ENCODE measurements at regions not wholly inside any gene's neighbourhood (a gene's known extent, or its start where the extent isn't known, plus 50 kb on each side); places are given as distances from the start of the nearest gene placed in this dataset.

DNA sequence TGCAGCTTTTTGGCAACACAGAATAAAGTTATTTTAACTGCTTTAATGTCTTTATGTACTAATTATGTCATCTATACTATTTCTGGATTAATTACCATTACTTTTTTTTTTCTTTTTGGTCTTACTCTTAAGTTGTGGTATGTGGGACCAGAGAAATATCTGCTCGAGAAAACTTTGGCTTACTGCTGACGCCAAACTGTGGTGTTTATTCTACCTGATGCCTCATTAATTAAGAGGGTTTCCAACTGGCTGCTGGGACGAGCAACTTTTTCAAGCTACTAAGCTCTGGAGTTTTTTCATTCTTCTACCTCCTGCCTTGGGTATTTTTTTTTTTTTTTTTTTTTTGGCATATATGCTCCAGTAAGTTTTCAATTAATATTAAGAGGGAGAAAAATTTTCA lies 1257.5 kb downstream of the FSCB start:
- DNase-seq = no peak

DNA sequence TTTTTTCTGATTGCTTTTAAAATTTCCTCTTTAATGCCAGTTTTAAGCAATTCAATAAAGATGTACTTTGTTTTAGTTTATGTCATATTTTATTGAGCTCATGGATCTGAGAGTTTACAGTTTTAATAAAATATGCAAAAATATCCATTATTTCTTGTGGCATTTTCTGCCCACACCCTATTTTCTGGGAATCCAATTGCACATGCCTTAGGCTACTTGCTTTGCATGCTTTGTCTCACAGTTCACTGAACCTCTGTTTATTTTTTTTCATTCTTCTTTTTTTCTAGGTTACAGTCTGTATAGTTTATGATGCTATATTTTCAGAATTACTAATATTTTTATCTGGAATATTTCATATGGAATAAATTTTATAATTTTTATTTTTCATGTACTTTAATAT lies 1258.0 kb downstream of the FSCB start:
- no peak for DNase-seq

DNA sequence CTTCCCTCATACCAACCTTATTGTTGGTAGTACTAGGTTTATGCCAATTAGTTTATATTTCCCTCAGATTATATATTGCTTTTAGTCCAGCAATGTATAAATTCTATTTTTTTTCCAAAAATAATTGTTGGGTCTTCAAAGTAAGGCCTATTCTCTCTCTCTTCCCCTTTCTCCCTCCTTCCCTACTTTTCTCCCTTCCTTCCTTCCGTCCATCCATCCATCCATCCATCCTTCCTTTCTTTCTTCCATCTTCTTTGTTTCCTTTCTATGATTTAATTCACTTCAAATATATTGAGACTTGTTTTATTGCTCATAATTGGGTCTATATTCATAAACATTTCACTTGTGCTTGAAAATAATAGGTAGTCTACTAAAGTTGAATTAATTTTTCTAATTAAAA lies 1259.2 kb downstream of the FSCB start:
- no peak for DNase-seq

DNA sequence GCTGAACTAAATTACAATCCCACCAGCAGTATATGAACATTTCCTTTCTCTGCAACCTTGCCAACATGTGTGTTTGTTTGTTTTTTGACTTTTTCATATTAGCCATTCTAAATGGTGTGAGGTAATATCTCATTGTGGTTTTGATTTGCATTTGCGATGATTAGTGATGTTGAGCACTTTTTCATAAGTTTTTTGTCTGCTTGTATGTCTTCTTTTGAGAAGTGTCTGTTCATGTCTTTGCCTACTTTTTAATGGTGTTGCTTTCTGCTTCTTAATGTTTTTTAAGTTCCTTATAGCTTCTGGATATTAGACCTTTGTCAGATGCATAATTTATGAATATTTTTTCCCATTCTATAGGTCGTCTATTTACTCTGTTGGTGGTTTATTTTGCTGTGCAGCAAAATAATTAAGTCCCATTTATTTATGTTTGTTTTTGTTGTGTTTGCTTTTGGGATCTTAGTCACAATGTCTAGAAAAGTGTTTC lies 1262.9 kb downstream of the FSCB start:
- DNase-seq = no peak

DNA sequence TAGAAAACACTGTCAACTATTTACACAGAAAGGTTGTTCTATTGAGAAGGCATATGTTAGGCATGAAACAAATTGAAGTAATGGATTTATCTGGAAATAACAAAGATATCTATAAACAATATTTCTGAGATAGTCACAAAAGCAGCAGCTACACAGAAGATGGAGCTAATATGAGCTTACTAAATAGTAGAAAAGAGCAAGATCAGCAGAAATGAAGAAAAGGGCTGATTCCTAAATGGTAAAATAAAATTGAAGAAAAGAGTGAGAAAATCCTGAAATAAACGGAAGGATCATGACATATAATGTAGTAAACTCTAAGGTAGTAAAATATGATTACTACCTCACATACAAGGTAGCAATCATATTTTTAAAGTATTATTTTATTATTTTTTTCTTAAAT lies 1263.9 kb downstream of the FSCB start:
- no peak for DNase-seq

DNA sequence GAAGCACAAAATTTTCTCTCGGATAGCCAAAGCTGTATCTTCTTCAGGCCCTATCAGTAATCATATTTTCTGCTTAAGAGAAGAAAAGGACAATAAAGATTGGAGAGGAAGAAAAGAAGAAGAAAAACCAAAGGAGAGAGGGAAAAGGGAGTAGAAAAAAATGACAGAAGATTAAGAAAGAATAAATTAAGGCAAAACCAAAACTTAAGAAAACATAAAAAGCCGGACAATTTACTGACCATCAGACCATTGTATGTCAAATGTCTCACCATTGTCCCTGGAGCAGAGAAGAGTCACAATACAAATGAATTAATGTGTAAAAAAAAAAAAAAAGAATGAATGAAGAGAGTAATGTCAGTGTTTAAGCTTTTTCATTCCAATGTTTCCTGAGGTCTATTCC lies 1274.8 kb downstream of the FSCB start:
- DNase-seq = no peak

DNA sequence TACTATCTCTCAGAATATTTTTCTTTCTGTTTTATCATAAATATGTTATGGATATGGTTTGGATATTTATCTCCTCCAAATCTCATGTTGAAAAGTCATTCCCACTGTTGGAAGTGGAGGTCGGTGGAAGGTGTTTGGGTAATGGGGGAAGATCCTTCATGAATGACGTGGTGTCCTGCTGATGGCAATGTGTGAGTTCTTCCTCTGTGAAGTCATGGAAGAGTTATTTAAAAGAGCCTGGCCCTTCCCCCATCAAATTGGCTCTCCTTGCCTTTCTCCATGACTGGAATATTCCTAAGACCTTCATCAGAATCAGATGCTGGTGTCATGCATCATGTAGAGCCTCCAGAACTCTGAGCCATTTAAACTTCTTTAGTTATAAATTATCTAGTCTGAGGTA lies 1291.6 kb downstream of the FSCB start:
- no peak for DNase-seq

DNA sequence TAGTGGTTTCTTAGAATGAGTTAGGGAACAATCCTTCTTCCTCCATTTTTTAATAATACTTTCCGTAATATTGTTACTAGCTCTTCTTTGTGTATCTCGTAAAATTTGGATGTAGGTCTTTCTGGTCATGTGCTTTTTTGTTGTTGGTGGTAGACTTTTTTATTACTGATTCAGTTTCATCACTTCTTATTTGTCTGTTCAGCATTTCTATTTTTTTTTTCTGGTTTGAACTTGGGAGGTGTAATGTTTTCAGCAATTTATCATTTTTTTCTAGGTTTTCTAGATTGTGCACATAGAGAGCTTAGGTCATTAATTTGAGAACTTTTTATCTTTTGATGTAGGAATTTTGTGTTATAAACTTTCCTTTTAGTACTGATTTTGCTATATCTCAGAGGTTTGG lies 1299.9 kb downstream of the FSCB start:
- no peak for DNase-seq

DNA sequence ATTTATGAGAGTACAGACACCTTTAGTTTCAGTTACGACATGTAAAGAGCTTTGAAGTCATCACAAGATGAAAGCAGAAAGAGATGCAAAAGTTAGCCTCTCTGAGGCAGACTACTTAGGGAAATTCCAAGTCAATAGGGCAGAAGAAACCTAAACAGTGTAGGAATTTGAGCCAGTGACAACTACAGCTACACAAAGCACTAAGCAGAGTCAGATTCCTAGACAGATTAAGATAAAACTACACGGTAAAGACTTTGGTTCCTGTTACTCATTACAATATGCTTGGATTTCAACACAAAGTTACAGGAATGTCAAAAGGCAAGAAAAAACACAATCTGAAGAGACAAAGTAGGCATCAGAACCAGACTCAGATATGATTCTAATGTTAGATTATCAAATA lies 1302.3 kb downstream of the FSCB start:
- DNase-seq = no peak

DNA sequence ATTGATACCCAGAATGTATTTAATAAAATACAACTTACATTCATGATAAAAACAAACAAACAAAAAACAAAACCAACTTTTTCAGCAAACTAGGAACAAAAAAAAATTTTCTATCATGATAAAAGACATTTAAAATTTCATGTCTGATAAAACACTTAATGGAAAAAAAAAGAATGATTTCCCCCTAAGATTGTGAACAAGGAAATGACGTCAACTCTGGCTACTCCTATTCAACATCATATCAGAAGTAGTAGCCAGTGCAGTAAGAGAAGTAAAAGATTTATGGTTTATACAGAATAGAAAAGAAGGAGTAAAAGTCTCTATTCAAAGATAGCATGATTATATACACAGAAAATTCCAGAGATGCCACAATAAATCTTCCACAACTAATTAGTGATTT lies 1306.6 kb downstream of the FSCB start:
- DNase-seq = no peak

DNA sequence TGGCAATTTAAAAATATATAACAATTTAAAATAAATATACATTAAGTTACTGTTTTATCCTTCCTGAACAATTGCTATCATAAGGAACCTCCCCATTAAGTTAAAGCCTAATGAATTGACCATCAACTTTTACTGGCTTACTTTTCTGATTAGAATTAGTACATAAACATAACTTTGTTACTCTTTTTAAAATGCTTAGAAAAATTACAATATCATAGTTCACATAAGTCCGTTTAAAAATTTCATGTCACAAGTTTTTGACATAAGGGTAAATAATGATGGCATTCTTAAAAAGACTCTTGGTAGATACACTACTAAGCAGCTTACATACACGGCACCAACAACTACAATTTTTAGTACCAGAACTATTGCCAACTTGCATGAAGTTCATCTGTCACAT lies 1308.6 kb downstream of the FSCB start:
- no peak for DNase-seq

DNA sequence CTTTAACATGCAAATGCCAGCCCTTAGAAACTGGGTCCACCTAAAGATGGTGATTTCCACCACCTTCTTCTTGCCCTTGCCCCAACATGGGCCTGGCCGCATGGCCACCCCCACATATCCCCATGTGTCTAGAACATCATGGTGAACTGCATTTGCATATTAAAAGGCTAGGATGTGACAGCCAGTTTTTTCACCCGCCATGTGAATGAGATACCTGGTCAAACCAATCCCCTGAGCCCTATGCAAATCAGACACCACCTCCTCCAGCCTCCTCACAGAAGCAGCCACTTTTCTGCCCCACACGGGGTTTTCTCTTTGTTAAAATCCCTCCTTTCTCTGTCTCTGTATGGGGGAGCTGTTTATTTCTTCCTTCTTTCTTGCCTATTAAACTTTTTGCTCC lies 1322.5 kb downstream of the FSCB start:
- no peak for DNase-seq

DNA sequence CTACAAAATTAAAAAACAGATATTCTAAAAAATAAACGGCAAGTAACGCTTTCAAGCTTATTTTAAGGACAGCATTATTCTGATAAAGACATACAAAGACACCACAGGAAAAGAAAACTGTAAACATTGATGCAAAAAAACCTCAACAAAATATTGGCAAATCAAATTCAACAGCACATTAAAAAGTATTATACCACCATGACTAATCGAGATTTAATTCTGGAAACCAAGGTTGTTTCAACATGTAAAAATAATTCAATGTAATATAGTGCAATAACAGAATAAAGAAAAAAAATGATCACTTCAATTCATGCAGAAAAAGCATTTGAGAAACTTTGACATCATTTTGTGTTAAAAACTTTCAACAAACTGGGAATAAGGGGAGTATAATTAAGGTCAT lies 1323.2 kb downstream of the FSCB start:
- no peak for DNase-seq

DNA sequence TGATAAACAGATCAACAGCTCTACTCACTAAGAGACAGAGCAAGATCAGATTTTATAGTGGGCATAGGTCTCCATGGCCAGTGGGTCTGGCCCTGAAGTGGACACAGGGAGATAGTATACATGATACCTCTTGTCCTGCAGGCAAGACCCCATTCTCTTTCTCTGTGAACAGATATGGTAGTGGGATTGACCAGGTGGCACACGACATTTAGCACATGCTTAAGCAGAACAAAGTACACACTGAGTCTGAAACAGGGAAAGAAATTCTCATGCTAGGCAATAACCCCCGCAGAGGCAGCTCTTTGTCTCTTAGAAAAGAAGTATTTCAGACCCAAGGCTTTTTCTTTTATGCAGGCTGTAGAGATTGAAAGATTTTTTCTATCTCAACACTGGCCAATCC lies 1331.2 kb downstream of the FSCB start:
- DNase-seq = no peak

DNA sequence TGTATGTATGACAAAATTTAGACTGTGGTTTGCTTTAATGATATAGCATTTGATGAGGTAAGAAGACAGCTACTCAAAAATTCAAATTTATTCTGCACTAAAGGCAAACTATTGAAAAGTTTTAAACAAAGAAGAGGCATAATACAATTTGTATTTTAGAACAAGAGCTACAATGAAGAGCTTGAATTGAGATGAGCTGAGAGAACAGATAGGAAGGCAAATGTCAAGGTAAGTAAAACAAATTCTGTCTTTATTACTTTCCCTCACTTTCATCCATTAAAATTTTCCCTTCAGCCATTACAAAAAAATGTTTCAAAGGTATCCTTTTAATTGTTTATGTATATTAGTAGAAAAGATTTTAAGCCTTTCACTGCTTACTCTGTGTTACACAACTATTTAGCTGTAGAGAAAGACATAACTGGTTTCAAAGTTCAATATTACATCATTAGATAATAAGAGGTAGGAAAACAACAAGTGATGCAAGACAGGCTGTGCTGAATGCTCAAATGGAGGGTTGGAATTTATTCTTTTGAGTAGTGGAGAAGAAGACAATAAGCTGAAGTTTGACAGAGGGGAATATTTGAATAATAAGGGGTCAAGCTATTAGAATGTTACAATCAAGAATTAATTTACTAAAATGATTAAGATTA lies 1334.1 kb downstream of the FSCB start:
- no peak for DNase-seq

DNA sequence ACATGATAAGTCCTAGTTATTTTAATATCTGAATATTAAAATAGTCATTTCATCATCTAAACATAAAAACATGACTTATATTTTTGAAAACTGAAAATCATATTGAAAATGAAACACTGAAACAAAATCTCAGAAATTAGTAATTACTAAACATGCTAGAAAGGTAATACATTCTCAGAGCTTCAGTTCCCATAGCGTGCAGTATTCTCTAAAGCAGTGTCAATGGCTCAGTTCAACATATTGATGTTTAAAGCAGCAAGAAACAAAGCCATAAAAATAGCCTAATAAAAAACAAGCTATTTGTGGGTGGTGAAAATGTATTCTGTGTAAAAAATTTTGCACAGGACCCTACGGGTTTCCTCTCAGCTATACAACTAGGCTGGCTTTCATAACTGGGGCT lies 1337.4 kb downstream of the FSCB start:
- DNase-seq = no peak

DNA sequence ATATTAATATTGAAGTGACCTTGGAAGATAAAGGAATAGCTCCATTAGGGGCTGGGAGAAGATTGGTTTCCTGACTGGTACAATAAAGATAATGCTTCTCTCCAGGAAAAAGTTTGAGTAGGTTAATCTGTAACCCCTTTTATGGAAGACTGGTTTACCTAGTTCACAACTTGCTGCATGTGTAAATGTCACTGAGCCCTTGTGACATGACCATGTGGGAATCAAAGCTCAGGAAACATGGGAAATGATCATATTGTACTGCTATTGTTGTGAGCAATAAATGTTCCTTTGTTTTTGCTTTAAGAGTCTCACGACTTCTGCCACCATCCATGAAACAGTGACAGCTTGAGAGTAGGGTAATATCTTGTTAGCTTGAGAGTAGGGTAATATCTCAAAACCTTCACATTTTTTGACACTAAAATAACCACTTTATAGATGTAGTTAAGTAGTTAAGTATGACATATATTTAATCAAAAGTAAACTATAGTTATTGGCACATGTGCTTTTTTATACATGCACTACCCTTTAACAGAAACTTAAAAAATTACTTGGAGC lies 1338.6 kb downstream of the FSCB start:
- no peak for DNase-seq

DNA sequence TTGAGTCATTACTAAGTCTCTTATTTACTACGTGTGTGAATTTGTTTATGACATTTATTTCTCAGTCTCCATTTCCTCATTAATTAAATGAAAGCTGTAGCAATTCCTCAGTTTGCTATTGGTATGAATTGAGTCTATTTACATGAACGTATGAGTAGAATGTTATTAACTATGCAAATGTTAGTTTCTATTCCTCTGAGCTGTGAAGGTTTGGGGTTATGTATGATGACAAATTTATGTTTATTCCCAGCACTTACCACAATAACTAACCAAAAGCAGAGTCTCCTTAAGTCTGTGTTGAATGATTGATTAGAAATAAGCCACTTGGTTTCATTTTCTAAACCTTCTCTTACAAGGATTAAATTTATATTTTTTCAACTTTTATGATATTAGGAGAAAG lies 1340.9 kb downstream of the FSCB start:
- DNase-seq = no peak

DNA sequence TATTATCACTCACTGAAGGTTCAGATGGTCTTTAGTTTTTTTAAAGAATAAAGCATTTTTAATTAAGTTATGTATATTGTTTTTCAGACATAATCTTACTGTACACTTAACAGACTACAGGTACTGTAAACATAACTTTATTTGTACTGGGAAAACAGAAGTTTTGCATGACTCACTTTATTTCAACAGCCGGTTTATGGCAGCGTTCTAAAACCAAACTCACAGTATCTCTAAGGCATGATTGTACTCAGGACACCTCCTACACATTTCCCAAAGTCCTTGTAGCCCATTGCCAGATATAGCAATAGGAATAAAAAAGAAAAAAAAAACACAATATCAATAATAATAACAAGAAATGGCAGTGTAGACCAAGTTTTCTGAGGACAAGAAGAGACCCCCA lies 1341.4 kb downstream of the FSCB start:
- DNase-seq = no peak

DNA sequence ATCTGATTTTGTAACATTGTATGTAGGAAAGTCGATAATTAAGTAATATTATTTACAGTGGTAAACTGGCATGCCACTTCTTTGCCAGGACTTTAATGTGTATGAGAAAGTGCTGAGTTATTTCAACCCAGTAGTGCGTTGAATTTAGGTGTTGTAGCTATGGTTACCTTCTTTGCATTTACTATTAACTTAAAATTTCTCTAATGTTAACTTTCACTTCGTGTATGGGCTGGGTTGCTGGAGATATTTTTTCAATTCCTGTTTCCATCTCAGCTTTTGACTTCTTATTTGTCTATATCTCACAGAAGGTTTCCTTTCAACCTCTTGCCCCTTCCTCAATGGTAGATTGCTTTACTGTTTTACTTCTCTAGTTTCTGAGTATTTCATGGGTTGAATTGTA lies 1345.6 kb downstream of the FSCB start:
- no peak for DNase-seq

DNA sequence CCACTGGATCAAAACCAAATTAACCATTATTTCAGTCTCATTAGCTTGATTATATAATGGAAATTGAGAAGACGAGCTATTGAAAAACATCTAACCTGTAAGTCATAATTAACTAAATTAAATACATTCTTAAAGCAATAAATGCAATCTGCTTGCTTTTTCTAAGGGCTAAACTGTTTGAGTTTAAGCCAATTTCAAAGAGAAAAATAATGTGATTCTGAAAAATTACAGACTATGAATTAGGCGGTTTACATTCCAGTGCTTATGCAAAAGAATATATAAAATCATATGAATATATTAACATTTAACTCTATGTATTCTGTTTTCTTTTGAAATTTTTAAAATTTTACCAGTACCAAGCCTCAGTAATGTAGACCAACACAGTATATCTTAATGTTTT lies 1349.4 kb downstream of the FSCB start:
- DNase-seq = no peak

DNA sequence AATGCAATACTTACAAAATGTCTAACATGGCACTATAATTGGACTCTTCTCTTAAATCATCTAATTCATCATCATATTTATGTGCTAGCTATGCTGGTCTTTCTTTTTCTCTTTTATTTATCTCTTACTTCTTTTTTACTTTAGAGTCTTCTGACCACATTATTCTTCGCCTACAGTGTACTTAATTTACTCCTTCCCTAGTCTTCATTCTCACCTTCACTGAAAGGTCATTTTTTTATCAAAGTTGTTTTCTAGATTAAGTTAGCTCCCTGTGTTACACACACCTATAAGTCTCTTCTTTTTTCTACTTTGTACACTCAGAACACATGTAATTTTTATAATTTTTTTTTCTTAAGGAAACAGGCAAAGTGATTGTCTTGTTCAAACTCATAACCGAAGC lies 1351.2 kb downstream of the FSCB start:
- DNase-seq = no peak

DNA sequence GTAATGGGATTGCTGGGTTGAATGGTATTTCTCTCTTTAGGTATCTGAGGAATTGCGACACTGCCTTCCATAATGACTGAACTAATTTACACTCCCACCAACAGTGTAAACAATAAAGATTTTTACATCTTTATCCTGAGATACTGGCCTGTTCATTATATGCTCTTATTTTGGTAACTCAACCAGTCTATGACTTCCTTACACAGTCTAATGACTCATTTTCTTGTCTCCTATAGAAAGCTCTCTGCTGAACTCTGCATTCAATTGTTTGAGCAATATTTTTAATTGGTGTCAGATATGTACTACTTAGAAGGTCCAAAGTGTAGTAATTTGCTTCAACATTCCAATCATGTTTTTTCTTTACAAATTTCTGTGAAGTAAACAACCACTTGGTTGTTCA lies 1351.8 kb downstream of the FSCB start:
- no peak for DNase-seq

DNA sequence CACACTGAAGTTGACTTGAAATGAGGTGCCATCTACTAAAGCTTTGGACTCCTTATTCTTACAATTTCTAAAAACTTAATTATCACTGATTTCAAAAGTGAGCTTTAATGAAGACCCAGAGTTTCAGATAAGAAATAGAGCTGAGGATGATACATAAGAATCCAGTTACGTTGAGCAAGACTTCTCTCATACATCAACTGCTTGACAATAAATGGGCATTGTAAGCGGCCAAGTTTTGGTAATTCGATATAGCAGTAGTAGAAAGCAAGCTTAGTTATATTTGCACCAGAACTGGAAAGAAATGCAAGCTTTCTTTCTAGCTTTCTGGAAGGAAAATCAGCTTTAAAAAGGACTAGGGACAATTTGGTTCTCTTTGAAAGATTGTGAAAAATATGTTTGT lies 1359.6 kb downstream of the FSCB start:
- DNase-seq = no peak

DNA sequence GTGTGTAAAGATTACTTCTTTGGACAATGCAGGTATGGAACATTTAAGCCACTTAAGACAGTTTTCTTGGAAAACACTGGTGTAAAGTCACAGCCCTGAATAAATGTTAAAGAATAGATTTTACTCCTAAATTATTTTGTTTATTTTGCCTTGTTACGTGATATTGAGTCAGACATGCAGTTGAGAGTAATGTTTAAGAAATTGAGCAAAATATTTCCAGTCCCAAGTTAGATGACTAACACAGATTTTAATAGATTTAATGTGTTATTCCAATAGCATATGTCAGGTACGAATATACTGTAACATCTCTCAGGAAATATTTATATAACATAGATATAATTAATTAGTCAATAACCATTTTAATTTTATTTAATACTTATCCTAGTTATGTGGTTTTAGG lies 1361.7 kb downstream of the FSCB start:
- DNase-seq = no peak

DNA sequence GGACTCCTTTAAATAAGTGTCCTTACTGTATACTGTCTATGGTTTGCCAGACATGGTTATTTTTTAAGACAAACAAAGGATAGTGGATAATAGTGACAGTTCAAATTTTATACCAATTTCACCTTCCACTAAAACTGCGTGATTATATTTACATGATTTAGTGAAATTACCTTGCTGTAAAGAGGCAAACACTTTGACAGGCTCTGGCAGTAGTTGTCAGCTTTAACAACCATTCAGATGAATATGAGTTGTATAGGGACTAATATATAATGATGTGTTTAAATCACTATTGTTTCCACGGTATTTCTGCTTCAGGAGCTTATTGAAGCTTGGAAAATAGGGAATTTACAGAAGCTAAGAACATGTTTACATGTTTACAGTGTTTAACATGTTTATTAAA lies 1364.0 kb downstream of the FSCB start:
- no peak for DNase-seq
